ENCODE measurements at regions not wholly inside any gene's neighbourhood (a gene's known extent, or its start where the extent isn't known, plus 50 kb on each side); places are given as distances from the start of the nearest gene placed in this dataset.
"Not testable (repeated sequence)": the region's sequence is repeated elsewhere in the genome, so short reads cannot be mapped to it uniquely, and the experiment has no call there.

DNA sequence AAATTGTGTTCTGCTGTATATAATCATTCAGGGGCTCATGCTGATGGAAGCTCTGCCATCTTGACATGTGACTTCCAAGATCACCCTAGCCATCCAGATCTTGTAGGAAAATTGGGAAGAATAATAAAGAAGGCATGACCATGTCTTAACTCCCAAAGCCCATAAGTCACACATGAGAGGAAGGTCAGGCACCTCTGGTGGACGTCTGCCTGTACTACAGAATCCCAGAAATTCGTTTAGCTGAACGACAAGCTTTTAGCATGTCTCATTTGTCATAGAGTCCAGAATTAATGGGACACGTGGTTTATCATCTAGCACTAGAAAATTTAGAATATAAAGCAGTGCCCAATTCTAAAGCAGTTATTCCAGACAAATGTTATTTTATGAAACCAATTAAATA lies 212.7 kb downstream of the CENPC start:
- DNase-seq (ENCODE audit: low spot score) = no peak

DNA sequence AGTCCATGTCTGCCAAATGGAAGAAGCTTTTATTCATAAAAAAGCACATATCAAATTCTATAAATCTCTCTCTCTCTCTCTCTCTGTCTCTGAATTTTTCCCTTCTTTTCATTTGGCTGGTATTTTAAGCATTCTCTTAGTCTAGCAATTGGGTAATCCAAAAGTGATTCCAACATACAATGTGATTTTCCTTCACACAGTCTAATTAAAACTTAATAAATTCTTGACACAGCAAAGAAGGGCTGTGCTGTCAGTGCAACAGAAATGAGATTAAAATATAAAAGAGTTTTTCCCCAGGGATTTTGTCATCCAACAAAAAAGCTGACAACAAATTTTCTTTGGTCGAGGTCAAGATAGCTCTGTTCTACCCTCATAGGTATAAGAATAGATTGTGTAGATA lies 216.9 kb downstream of the CENPC start:
- DNase-seq (ENCODE audit: low spot score) = no peak

GRCh38 chr4:67328018-67328278 lies 217.4 kb downstream of the CENPC start:
- DNase-seq (ENCODE audit: low spot score) = no peak

DNA sequence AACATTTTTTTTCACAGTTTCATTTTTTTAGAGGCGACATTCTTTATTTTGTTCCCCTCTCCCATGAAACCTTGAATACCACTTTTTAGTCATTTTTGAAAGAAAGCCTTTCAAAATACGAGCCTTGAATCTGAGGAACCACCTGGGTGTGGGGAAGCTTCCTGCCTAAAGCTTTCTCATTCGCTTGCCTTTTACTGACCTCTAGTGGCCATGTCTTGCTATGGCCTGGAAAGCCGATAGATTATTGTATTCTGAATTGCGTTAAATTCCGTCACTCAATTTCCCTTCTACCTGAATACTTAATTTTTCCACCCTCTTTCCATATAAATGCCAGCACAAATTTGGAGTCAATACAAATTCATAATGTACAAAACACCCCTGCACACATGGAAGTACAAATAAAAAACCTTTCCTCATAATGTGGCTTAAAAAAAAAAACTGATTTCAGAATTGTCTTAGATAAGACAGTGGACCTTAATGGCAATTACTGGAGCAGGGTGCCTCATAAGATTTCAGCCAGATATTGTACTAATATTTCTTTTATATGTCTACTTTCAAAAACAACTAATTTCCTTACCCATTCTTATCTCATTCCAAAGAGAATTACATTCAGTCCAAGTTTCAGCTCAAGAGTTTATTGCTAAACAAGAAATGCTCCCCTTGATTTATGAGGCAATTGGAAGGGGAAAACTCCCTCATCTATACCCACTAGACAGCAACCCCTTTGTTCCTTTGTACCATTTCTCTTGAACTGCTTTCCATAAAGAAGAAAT lies 217.9 kb downstream of the CENPC start:
- DNase-seq (ENCODE audit: low spot score) = peak; percentile 78

GRCh38 chr4:67325791-67326190 lies 219.5 kb downstream of the CENPC start:
- no peak for DNase-seq (ENCODE audit: low spot score)

- DNase-seq (ENCODE audit: low spot score) = no peak
Observed at GRCh38 chr4:67320645-67321044, 224.7 kb downstream of the CENPC start.

- DNase-seq (ENCODE audit: low spot score) = not testable (repeated sequence)
Observed at GRCh38 chr4:67319607-67320006, 225.7 kb downstream of the CENPC start.

DNA sequence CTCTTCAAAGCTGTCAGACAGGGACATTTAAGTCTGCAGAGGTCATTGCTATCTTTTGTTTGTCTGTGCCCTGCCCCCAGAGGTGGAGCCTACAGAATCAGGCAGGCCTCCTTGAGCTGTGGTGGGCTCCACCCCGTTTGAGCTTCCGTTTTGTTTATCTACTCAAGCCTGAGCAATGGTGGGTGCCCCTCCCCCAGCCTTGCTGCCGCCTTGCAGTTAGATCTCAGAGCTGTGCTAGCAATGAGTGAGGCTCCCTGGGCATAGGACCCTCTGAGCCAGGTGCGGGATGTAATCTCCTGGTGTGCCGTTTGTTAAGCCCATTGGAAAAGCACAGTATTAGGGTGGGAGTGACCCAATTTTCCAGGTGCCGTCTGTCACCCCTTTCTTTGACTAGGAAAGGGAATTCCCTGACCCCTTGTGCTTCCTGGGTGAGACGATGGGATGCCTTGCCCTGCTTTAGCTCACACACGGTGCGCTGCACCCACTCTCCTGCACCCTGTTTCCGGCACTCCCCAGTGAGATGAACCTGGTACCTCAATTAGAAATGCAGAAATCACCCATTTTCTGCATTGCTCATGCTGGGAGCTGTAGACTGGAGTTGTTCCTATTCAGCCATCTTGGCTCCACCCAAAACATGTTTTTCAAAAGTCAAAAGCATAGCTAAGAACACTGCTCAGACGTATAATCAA lies 244.7 kb downstream of the CENPC start:
- DNase-seq (ENCODE audit: low spot score) = not testable (repeated sequence)

DNA sequence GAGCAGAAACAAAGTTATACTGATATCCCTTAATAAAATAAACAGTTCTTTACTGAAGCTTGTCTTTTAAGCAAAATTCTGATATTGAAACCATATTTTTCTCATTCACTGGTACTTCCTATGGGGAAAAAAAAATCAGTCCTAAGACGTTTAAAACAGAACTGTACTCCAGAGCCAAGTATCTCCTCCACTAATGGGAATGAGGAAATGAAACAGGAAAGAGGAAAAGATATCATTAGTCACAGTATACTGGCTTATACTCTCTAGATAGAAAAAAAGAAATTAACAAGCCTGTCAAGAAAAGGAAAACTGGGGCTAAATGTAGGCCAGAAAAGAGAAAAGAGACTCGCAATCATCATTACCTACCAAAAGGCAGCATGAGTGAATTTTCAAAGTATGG lies 252.7 kb downstream of the CENPC start:
- no peak for DNase-seq (ENCODE audit: low spot score)

- no peak for DNase-seq (ENCODE audit: low spot score)
Observed at GRCh38 chr4:67292045-67292444, 253.3 kb downstream of the CENPC start.

DNA sequence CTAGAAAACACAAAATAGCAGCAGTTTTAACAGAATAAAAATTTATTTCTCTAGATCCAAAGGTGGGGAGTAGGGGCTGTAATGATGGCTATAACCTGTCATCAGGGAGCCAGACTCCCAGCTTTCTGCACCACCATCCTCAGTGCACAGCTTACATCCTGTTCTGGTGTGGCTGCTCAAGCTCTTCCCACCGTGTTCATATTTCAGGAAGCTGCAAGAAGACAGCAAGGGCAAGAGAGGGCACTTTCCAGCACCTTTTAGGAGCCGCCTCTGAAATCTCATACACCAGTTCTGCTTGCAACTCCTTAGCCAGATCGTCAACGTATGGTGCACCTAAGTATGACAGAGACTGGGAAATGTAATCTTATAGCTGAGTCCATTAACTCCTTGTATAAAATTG lies 253.7 kb downstream of the CENPC start:
- no peak for DNase-seq (ENCODE audit: low spot score)

DNA sequence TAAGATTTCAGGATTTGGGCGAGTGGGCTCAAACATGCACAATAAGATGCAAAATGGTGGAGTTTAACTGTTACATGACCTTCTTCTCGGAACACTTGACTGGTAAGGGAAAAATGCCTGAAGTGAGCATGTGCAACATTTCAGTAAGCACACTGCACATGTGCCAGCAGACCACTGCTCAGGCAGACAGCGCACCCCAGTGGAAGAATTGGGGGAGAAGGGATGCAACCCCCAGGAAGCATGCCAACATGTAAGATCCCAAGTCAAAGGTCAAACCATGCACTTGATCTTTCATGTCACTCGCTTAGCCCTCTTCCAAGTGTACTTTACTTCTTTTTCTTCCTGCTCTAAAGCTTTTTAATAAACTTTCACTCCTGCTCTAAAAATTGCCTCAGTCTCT lies 256.3 kb downstream of the CENPC start:
- DNase-seq (ENCODE audit: low spot score) = no peak

- DNase-seq (ENCODE audit: low spot score) = no peak
Observed at GRCh38 chr4:67286724-67287123, 258.6 kb downstream of the CENPC start.

DNA sequence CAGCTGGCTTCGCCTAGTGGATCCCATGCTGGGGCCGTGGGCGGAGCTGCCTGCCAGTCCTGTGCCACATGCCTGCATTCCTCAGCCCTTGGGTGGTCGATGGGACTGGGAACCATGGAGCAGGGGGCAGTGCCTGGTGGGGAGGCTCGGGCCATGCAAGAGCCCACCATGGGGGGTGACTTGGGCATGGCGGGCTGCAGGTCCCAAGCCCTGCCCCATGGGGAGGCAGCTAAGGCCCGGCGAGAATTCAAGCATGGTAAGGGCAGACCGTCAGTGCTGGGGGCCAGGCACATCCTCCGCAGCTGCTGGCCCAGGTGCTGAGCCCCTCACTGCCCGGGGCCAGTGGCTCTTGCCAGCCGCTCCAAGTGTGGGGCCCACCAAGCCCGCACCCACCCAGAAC lies 262.6 kb downstream of the CENPC start:
- DNase-seq (ENCODE audit: low spot score) = no peak

- no peak for DNase-seq (ENCODE audit: low spot score)
Observed at GRCh38 chr4:67275179-67275750, 270.0 kb downstream of the CENPC start.

DNA sequence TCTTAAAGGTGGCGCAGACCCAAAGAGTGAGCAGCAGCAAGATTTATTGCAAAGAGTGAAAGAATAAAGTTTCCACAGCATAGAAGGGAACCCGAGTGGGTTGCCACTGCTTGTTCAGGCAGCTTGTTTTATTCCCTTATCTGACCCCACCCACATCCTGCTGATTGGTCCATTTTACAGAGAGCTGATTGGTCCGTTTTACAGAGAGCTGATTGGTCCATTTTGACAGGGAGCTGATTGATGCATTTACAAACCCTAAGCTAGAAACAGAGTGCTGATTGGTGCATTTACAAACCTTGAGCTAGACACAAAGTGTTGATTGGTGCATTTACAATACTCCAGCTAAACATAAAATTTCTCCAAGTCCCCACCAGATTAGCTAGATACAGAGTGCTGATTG lies 270.6 kb downstream of the CENPC start:
- DNase-seq (ENCODE audit: low spot score) = not testable (repeated sequence)

DNA sequence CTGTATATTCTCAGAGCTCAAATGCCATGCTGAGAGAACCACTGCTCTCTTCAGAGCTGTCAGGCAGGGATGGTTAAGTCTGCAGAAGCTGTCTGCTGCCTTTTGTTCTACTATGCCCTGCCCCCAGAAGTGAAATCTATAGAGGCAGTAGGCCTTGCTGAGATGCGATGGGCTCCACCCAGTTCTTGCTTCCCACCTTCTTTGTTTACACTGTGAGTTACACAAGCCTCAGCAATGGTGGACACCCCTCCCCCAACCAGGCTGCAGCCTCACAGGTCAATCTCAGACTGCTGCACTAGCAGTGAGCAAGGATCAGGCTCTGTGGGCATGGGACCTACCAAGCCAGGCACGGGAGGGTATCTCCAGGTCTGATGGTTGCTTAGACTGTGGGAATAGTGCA lies 271.6 kb downstream of the CENPC start:
- no peak for DNase-seq (ENCODE audit: low spot score)

GRCh38 chr4:67261971-67262370 lies 283.3 kb downstream of the CENPC start:
- no peak for DNase-seq (ENCODE audit: low spot score)

GRCh38 chr4:67256388-67257043 lies 288.8 kb downstream of the CENPC start:
- no peak for DNase-seq (ENCODE audit: low spot score)

DNA sequence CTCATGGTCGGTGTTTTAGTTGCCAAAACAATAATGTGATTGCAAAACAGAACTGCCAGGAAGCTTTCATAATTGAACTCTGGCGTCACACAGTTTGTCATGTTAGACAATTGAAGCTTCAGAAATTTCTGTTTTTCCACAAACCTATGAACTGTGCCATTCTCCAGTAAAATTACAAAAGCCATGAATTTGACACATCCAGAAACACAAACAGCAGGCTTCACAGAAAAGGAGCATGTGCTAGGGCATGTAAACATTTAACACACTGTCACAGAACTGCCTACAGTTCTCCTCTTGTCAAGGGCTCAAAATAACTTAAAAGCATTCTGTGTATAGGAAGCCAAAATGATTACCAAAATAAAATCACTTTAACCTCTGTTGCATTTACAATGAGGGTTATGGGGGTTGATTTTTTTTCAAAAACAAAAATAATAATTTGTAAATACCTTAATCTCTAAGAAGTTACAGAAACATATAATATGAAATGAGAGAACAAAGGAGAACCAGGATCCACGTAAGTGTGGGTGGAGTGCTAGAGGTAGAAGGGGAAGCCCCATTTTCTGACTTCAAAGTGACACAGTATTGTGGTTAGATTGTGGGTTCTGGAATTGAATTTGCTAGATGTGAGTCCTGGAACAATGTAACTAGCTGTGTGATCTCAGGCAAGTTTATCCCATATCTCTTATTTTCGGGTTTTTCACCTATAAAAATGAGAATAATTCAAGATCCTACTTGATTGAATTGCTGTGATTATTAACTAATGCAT lies 295.0 kb downstream of the CENPC start:
- DNase-seq (ENCODE audit: low spot score) = no peak

DNA sequence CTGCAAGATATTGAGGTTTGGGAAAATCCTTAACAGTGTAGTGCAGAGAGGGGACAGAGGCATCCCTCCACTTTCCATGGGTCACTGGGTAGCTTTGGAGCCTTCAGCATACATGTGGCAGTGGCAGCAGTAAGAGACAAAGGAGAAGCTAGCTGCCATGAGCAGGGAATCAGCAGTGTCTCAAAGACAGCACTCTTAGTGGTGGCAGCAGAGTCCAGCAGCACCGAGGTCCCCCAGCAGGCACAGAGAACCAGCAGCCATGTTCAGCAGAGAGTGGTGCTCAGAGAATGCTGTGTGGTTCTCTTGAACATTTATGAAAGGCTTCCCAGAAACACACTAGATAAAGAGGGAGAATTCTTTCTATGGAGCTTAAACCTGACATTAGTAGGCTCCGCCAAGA lies 308.5 kb downstream of the CENPC start:
- no peak for DNase-seq (ENCODE audit: low spot score)

GRCh38 chr4:67236318-67236717 lies 309.0 kb downstream of the CENPC start:
- no peak for DNase-seq (ENCODE audit: low spot score)

All from pons (tissue), 1 donor.